Activated CD8-positive, alpha-beta T cell treated with anti-CD3 and anti-CD28 coated beads, Interleukin-2, amount 10 ng/mL, durations not matched to agents 7 days and 5 days (primary cell): ENCODE measurements at regions not wholly inside any gene's neighbourhood (a gene's known extent, or its start where the extent isn't known, plus 50 kb on each side); places are given as distances from the start of the nearest gene placed in this dataset.

Source experiments
- ATAC-seq: fragments of 150-1000 bp; cut with Tn5 transposase; one replicate; pipeline ENCODE4 v1.10.0; 2021; ENCODE audit warnings: moderate library complexity
- CTCF ChIA-PET: fragments of 350-600 bp; sonication (Branson Sonifier 250); formaldehyde crosslinking; loops from one replicate; lab custom pipeline; 2021; ENCODE audit warnings: antibody characterized with exemption; lab: Charles Lee
- POLR2A ChIA-PET: fragments of 350-600 bp; sonication (Branson Sonifier 250); formaldehyde crosslinking; loops from one replicate; lab custom pipeline; 2021; ENCODE audit warnings: antibody characterized with exemption; lab: Charles Lee
- DNase-seq: peaks from one replicate; pipeline ENCODE4 v3.0.0-alpha.2; 2020
- H3K27ac Mint-ChIP-seq: one replicate; pipeline ENCODE4 v1.8.0; 2021; ENCODE audit warnings: mild to moderate bottlenecking, mixed read lengths
- H3K27me3 Mint-ChIP-seq: one replicate; pipeline ENCODE4 v1.8.0; 2021; ENCODE audit warnings: low read depth, mixed read lengths
- H3K36me3 Mint-ChIP-seq: one replicate; pipeline ENCODE4 v1.8.0; 2021; ENCODE audit warnings: low read depth, mixed read lengths
- H3K4me1 Mint-ChIP-seq: one replicate; pipeline ENCODE4 v1.8.0; 2021; ENCODE audit warnings: low read depth, mixed read lengths
- H3K4me3 Mint-ChIP-seq: one replicate; pipeline ENCODE4 v1.8.0; 2021; ENCODE audit warnings: mild to moderate bottlenecking, mixed read lengths
- H3K9me3 Mint-ChIP-seq: one replicate; pipeline ENCODE4 v1.8.0; 2022; ENCODE audit warnings: mixed read lengths; ENCODE audit not compliant: insufficient read depth

GRCh38 chr7:67805921-67806471 is 809.4 kb downstream of the TYW1 start:
- Mint-ChIP-seq H3K9me3 (peaks cover 13% of the 10 kb centered on the region), H3K27ac (no peak overlapping the region), H3K4me1 (no peaks in the 10 kb centered on the region), H3K4me3 (no peak overlapping the region), H3K27me3 (no peaks in the 10 kb centered on the region), H3K36me3 (no peaks in the 10 kb centered on the region)
- POLR2A ChIA-PET, result no interaction called here
- CTCF ChIA-PET, result no interaction called here
- ATAC-seq, result no peak
- no peak for DNase-seq

- H3K27me3 Mint-ChIP-seq, result no peaks in the 10 kb centered on the region
- no peaks in the 10 kb centered on the region for H3K4me1 Mint-ChIP-seq
- ATAC-seq (no peak), DNase-seq (no peak)
- no peaks in the 10 kb centered on the region for H3K36me3 Mint-ChIP-seq
- H3K27ac Mint-ChIP-seq, result no peak overlapping the region
- POLR2A ChIA-PET, result no interaction called here
- peaks cover 13% of the 10 kb centered on the region for H3K9me3 Mint-ChIP-seq
- CTCF ChIA-PET, result no interaction called here
- H3K4me3 Mint-ChIP-seq, result no peak overlapping the region
These were observed 811.2 kb downstream of the TYW1 start for GRCh38 chr7:67807826-67808225.

- Mint-ChIP-seq H3K9me3 (peaks cover 13% of the 10 kb centered on the region), H3K27ac (no peak overlapping the region), H3K4me3 (no peak overlapping the region), H3K4me1 (no peaks in the 10 kb centered on the region), H3K27me3 (no peaks in the 10 kb centered on the region), H3K36me3 (no peaks in the 10 kb centered on the region)
- no peak for ATAC-seq
- no peak for DNase-seq
- ChIA-PET CTCF (no interaction called here), POLR2A (no interaction called here)
These were observed 813.0 kb downstream of the TYW1 start for GRCh38 chr7:67809586-67809985.

- no peak for DNase-seq
- Mint-ChIP-seq H3K4me1 (no peaks in the 10 kb centered on the region), H3K4me3 (no peak overlapping the region), H3K36me3 (no peaks in the 10 kb centered on the region), H3K27ac (no peak overlapping the region), H3K9me3 (peaks cover 4% of the 10 kb centered on the region), H3K27me3 (no peaks in the 10 kb centered on the region)
- POLR2A ChIA-PET, result no interaction called here
- no peak for ATAC-seq
- CTCF ChIA-PET, result no interaction called here
These were observed 817.1 kb downstream of the TYW1 start for GRCh38 chr7:67813621-67814292.

- no peak overlapping the region for H3K27ac Mint-ChIP-seq
- ChIA-PET POLR2A (interaction anchor here (0.6 kb wide), 1 partner anchor 1931 kb away, joined by 3 read pairs; no protein-coding TSS in a partner anchor), CTCF (no interaction called here)
- ATAC-seq, result no peak
- H3K9me3 Mint-ChIP-seq, result peaks cover 10% of the 10 kb centered on the region
- H3K36me3 Mint-ChIP-seq, result no peaks in the 10 kb centered on the region
- H3K4me1 Mint-ChIP-seq, result no peaks in the 10 kb centered on the region
- H3K27me3 Mint-ChIP-seq, result no peaks in the 10 kb centered on the region
- H3K4me3 Mint-ChIP-seq, result no peak overlapping the region
- DNase-seq, result no peak
These were observed 820.8 kb downstream of the TYW1 start for GRCh38 chr7:67817481-67817880.

GRCh38 chr7:67821116-67821515 is 824.5 kb downstream of the TYW1 start:
- CTCF ChIA-PET, result no interaction called here
- H3K9me3 Mint-ChIP-seq, result peaks cover 10% of the 10 kb centered on the region
- no peaks in the 10 kb centered on the region for H3K36me3 Mint-ChIP-seq
- no peaks in the 10 kb centered on the region for H3K4me1 Mint-ChIP-seq
- POLR2A ChIA-PET, result no interaction called here
- ATAC-seq (no peak), DNase-seq (no peak)
- H3K4me3 Mint-ChIP-seq, result no peak overlapping the region
- H3K27ac Mint-ChIP-seq, result no peak overlapping the region
- no peaks in the 10 kb centered on the region for H3K27me3 Mint-ChIP-seq

- no peak for DNase-seq
- no peaks in the 10 kb centered on the region for H3K4me1 Mint-ChIP-seq
- H3K27me3 Mint-ChIP-seq, result no peaks in the 10 kb centered on the region
- no peak overlapping the region for H3K4me3 Mint-ChIP-seq
- ATAC-seq, result no peak
- ChIA-PET POLR2A (no interaction called here), CTCF (no interaction called here)
- no peak overlapping the region for H3K27ac Mint-ChIP-seq
- H3K9me3 Mint-ChIP-seq, result peaks cover 10% of the 10 kb centered on the region
- no peaks in the 10 kb centered on the region for H3K36me3 Mint-ChIP-seq
These were observed 826.7 kb downstream of the TYW1 start for GRCh38 chr7:67823345-67823744.

GRCh38 chr7:67825356-67825755 is 828.7 kb downstream of the TYW1 start:
- CTCF ChIA-PET, result no interaction called here
- no peaks in the 10 kb centered on the region for H3K27me3 Mint-ChIP-seq
- ATAC-seq, result no peak
- H3K36me3 Mint-ChIP-seq, result no peaks in the 10 kb centered on the region
- H3K4me3 Mint-ChIP-seq, result no peak overlapping the region
- peaks cover 5% of the 10 kb centered on the region for H3K9me3 Mint-ChIP-seq
- POLR2A ChIA-PET, result no interaction called here
- no peaks in the 10 kb centered on the region for H3K4me1 Mint-ChIP-seq
- no peak overlapping the region for H3K27ac Mint-ChIP-seq
- no peak for DNase-seq

GRCh38 chr7:67841896-67842295 is 845.3 kb downstream of the TYW1 start:
- no peak for DNase-seq
- ChIA-PET CTCF (no interaction called here), POLR2A (no interaction called here)
- Mint-ChIP-seq H3K27me3 (no peaks in the 10 kb centered on the region), H3K27ac (no peak overlapping the region), H3K36me3 (no peaks in the 10 kb centered on the region), H3K4me3 (no peak overlapping the region), H3K9me3 (peaks cover 4% of the 10 kb centered on the region), H3K4me1 (no peaks in the 10 kb centered on the region)
- ATAC-seq, result no peak

GRCh38 chr7:67842571-67842970 is 845.9 kb downstream of the TYW1 start:
- H3K27me3 Mint-ChIP-seq, result no peaks in the 10 kb centered on the region
- H3K9me3 Mint-ChIP-seq, result peaks cover 4% of the 10 kb centered on the region
- ChIA-PET CTCF (no interaction called here), POLR2A (no interaction called here)
- no peak overlapping the region for H3K4me3 Mint-ChIP-seq
- DNase-seq (no peak), ATAC-seq (no peak)
- H3K36me3 Mint-ChIP-seq, result no peaks in the 10 kb centered on the region
- no peaks in the 10 kb centered on the region for H3K4me1 Mint-ChIP-seq
- H3K27ac Mint-ChIP-seq, result no peak overlapping the region

- Mint-ChIP-seq H3K27ac (no peak overlapping the region), H3K4me1 (no peaks in the 10 kb centered on the region), H3K4me3 (no peak overlapping the region), H3K36me3 (no peaks in the 10 kb centered on the region), H3K9me3 (peaks cover 4% of the 10 kb centered on the region), H3K27me3 (no peaks in the 10 kb centered on the region)
- DNase-seq (no peak), ATAC-seq (no peak)
- ChIA-PET CTCF (no interaction called here), POLR2A (no interaction called here)
These were observed 846.5 kb downstream of the TYW1 start for GRCh38 chr7:67843001-67843565.

- H3K36me3 Mint-ChIP-seq, result no peaks in the 10 kb centered on the region
- CTCF ChIA-PET, result no interaction called here
- no peak for DNase-seq
- ATAC-seq, result no peak
- H3K4me1 Mint-ChIP-seq, result no peaks in the 10 kb centered on the region
- H3K4me3 Mint-ChIP-seq, result no peak overlapping the region
- peaks cover 4% of the 10 kb centered on the region for H3K9me3 Mint-ChIP-seq
- no peaks in the 10 kb centered on the region for H3K27me3 Mint-ChIP-seq
- POLR2A ChIA-PET, result no interaction called here
- H3K27ac Mint-ChIP-seq, result no peak overlapping the region
These were observed 847.0 kb downstream of the TYW1 start for GRCh38 chr7:67843615-67844014.
